NT2/D1 (cell line): ENCODE measurements at regions not wholly inside any gene's neighbourhood (a gene's known extent, or its start where the extent isn't known, plus 50 kb on each side); places are given as distances from the start of the nearest gene placed in this dataset.
"Not testable (repeated sequence)": the region's sequence is repeated elsewhere in the genome, so short reads cannot be mapped to it uniquely, and the experiment has no call there.

Source experiments
- DNase-seq: peaks from one replicate; pipeline ENCODE4 v3.0.0-alpha.2; 2011; ENCODE audit warnings: low read depth, low spot score
- H3K27me3 ChIP-seq: 2 replicates; pipeline ENCODE4 v1.6.0; 2011; ENCODE audit warnings: mild to moderate bottlenecking; ENCODE audit not compliant: insufficient read length, insufficient read depth
- H3K36me3 ChIP-seq: 2 replicates; pipeline ENCODE4 v1.6.1; 2011; ENCODE audit warnings: mild to moderate bottlenecking, low read length, mixed read lengths; ENCODE audit not compliant: insufficient read depth, insufficient read length
- H3K4me1 ChIP-seq: 2 replicates; pipeline ENCODE4 v1.5.1; 2011; ENCODE audit not compliant: insufficient read depth, insufficient read length
- H3K4me3 ChIP-seq: 2 replicates; pipeline ENCODE4 v1.5.1; 2011; ENCODE audit warnings: low read depth; ENCODE audit not compliant: insufficient read length
- H3K9ac ChIP-seq: 2 replicates; pipeline ENCODE4 v1.6.0; 2011; ENCODE audit warnings: low read depth; ENCODE audit not compliant: insufficient read length
- H3K9me3 ChIP-seq: 2 replicates; pipeline ENCODE4 v1.5.1; 2011; ENCODE audit warnings: mild to moderate bottlenecking, low read length; ENCODE audit not compliant: insufficient read depth
- SUZ12 ChIP-seq: IDR thresholded peaks from 2 replicates; pipeline ENCODE4 v1.6.1; 2011; ENCODE audit not compliant: insufficient read length, insufficient read depth; ENCODE audit errors: extremely low read depth
- YY1 ChIP-seq: IDR thresholded peaks from 2 replicates; pipeline ENCODE4 v1.6.1; 2011; ENCODE audit not compliant: insufficient read length, insufficient read depth
- ZNF274 ChIP-seq: IDR thresholded peaks from 2 replicates; pipeline ENCODE4 v1.6.1; 2011; ENCODE audit warnings: mild to moderate bottlenecking, low read depth, low read length

DNA sequence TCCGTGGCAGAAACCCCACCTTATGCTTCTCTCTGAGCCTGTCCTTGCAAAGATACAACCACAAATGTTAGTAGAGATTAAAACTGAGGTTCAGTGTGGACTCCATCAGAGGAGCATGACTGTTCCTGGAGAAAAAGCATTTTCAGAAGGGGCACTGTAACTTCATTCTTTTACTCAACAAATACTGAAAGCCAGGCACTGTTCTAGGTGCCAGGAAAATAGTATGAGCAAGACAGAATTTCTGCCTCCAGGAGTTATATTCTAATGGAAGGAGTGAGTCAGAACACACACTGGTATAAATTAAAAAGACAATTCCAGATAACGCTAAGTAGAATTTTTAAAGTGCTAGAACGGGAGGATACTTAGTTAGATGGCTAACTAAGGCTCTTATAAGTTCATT is 251.4 kb upstream of the GAS1 start:
- Histone ChIP-seq H3K27me3 (no peaks in the 10 kb centered on the region), H3K4me1 (no peaks in the 10 kb centered on the region), H3K9ac (no peak overlapping the region), H3K4me3 (no peak overlapping the region), H3K9me3 (no peaks in the 10 kb centered on the region), H3K36me3 (no peaks in the 10 kb centered on the region)
- no peak for DNase-seq
- TF ChIP-seq SUZ12, result no peak

- DNase-seq, result no peak
- Histone ChIP-seq H3K9me3 (no peaks in the 10 kb centered on the region), H3K9ac (no peak overlapping the region), H3K36me3 (no peaks in the 10 kb centered on the region), H3K27me3 (no peaks in the 10 kb centered on the region), H3K4me3 (no peak overlapping the region), H3K4me1 (no peaks in the 10 kb centered on the region)
- TF ChIP-seq SUZ12, result no peak
- no peak for TF ChIP-seq YY1
- TF ChIP-seq ZNF274, result no peak
Observed at GRCh38 chr9:87199278-87199677, 252.0 kb upstream of the GAS1 start.

GRCh38 chr9:87199782-87200181 is 252.5 kb upstream of the GAS1 start:
- no peak for TF ChIP-seq SUZ12
- no peak for TF ChIP-seq ZNF274
- no peak for TF ChIP-seq YY1
- Histone ChIP-seq H3K9me3 (no peaks in the 10 kb centered on the region), H3K4me1 (no peaks in the 10 kb centered on the region), H3K9ac (no peak overlapping the region), H3K27me3 (no peaks in the 10 kb centered on the region), H3K36me3 (no peaks in the 10 kb centered on the region), H3K4me3 (no peak overlapping the region)
- no peak for DNase-seq

GRCh38 chr9:87201351-87201751 is 254.0 kb upstream of the GAS1 start:
- Histone ChIP-seq H3K27me3 (no peaks in the 10 kb centered on the region), H3K4me1 (no peaks in the 10 kb centered on the region), H3K36me3 (no peaks in the 10 kb centered on the region), H3K9me3 (no peaks in the 10 kb centered on the region), H3K9ac (no peak overlapping the region), H3K4me3 (no peak overlapping the region)
- DNase-seq, result no peak
- no peak for TF ChIP-seq ZNF274
- TF ChIP-seq SUZ12, result no peak
- TF ChIP-seq YY1, result no peak

DNA sequence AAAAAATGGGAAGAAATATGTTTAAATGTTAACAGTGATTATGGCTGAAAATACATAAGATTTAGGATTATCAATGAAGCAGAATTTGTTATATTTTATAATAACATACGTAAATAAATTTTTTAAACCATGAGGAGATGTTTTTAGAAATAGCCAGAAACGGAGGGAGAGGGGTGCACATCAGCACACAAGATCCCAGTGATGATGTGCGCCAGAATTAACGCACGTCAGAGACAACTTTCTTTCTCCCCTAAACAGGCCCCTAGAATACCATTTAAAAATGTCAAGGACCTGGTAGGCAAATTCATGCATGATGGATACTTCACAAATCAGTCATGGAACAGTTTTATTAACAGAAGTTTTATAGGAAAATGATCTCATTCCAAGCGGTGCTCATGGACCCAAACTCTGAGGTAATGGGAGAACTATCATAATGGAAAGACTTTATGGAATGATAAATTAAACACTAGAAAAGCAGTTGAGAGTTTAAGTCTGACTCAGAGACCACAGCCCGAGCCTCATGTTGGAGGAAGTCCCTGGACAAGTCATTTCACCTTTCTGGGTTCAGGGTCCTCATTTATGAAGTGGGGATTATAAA is 258.9 kb upstream of the GAS1 start:
- no peak for TF ChIP-seq SUZ12
- no peak for TF ChIP-seq ZNF274
- no peak for TF ChIP-seq YY1
- no peaks in the 10 kb centered on the region for H3K9me3 ChIP-seq
- no peak for DNase-seq
- no peaks in the 10 kb centered on the region for H3K27me3 ChIP-seq
- H3K36me3 ChIP-seq, result no peaks in the 10 kb centered on the region
- no peak overlapping the region for H3K4me3 ChIP-seq
- H3K9ac ChIP-seq, result no peak overlapping the region
- H3K4me1 ChIP-seq, result no peaks in the 10 kb centered on the region

GRCh38 chr9:87210658-87211057 is 263.4 kb upstream of the GAS1 start:
- H3K9me3 ChIP-seq, H3K4me1 ChIP-seq, H3K27me3 ChIP-seq, H3K4me3 ChIP-seq, H3K36me3 ChIP-seq, DNase-seq, H3K9ac ChIP-seq: not testable (repeated sequence)

DNA sequence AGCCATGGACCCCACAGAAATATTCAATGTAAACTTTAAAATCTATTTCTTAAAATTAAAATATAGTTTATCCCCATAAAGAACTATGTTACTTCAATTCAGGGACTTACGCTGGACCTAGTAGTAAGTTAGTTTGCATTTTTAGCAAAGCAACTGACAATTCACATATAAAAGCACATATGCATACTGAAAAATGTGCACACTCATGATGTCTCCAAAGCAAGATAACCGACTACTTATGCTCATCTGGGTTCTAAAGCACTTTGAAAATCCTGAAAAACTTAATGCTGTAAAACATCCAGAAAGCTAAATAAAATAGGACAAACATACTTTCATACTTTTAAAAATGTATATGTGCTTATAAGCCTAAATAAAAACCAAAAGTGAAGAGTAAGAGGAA is 264.4 kb upstream of the GAS1 start:
- Histone ChIP-seq H3K4me1 (no peaks in the 10 kb centered on the region), H3K9ac (no peak overlapping the region), H3K9me3 (no peaks in the 10 kb centered on the region), H3K36me3 (no peaks in the 10 kb centered on the region), H3K4me3 (no peak overlapping the region), H3K27me3 (no peaks in the 10 kb centered on the region)
- TF ChIP-seq YY1 (no peak), SUZ12 (no peak), ZNF274 (no peak)
- DNase-seq, result no peak

DNA sequence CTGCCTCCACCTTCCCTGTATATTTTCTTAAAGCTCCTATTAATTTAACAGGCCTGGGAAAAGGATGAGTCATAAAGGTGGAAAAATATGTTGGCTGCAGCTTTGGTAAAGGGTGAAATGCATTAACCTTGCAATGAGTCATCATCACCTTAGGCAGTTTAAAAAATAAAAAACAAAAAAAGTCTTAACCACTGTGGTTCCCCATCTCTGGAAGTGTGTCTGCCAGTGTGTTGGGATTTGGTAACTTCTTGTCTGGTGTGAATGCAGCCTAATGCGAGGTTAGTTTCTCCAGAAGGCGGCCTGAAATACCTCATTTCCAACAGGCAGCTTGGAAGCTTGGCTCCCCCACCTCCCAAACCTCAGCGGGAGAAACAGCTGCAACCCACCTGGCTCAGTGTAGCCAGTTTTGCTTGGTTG is 265.3 kb upstream of the GAS1 start:
- DNase-seq, result no peak
- H3K4me1 ChIP-seq, result peaks cover 3% of the 10 kb centered on the region
- H3K4me3 ChIP-seq, result no peak overlapping the region
- H3K9ac ChIP-seq, result no peak overlapping the region
- H3K9me3 ChIP-seq, result no peaks in the 10 kb centered on the region
- TF ChIP-seq ZNF274, result no peak
- TF ChIP-seq YY1, result no peak
- no peak for TF ChIP-seq SUZ12
- H3K36me3 ChIP-seq, result no peaks in the 10 kb centered on the region
- H3K27me3 ChIP-seq, result no peaks in the 10 kb centered on the region
